ENCODE measurements at regions not wholly inside any gene's neighbourhood (a gene's known extent, or its start where the extent isn't known, plus 50 kb on each side); places are given as distances from the start of the nearest gene placed in this dataset.
"Not testable (repeated sequence)": the region's sequence is repeated elsewhere in the genome, so short reads cannot be mapped to it uniquely, and the experiment has no call there.

- intact Hi-C loops (cut with DNase I) = no loop called here
- DNase-seq (ENCODE audit: missing footprints) (no peak), ATAC-seq (no peak)
These were observed 961.3 kb upstream of the CTNND2 start for GRCh38 chr5:12865529-12865928.

- ATAC-seq = no peak
- DNase-seq (ENCODE audit: missing footprints) = no peak
- intact Hi-C loops (cut with DNase I) = no loop called here
These were observed 957.8 kb upstream of the CTNND2 start for GRCh38 chr5:12861886-12862654.

- DNase-seq (ENCODE audit: missing footprints); ATAC-seq; intact Hi-C loops (cut with DNase I): not testable (repeated sequence)
These were observed 951.9 kb upstream of the CTNND2 start for GRCh38 chr5:12856105-12856504.

- ATAC-seq = no peak
- intact Hi-C loops (cut with DNase I) = no loop called here
- DNase-seq (ENCODE audit: missing footprints) = no peak
These were observed 950.1 kb upstream of the CTNND2 start for GRCh38 chr5:12854386-12854785.

GRCh38 chr5:12851761-12852160 is 947.5 kb upstream of the CTNND2 start:
- intact Hi-C loops (cut with DNase I) = no loop called here
- no peak for DNase-seq (ENCODE audit: missing footprints)
- ATAC-seq = no peak

- intact Hi-C loops (cut with DNase I) = no loop called here
- DNase-seq (ENCODE audit: missing footprints) = no peak
- ATAC-seq = no peak
These were observed 944.5 kb upstream of the CTNND2 start for GRCh38 chr5:12848709-12849108.

GRCh38 chr5:12845549-12846159 is 941.4 kb upstream of the CTNND2 start:
- intact Hi-C loops (cut with DNase I) = no loop called here
- ATAC-seq = no peak
- no peak for DNase-seq (ENCODE audit: missing footprints)

GRCh38 chr5:12840972-12841371 is 936.7 kb upstream of the CTNND2 start:
- no peak for ATAC-seq
- intact Hi-C loops (cut with DNase I) = no loop called here
- DNase-seq (ENCODE audit: missing footprints) = no peak

- intact Hi-C loops (cut with DNase I) = no loop called here
- DNase-seq (ENCODE audit: missing footprints) (no peak), ATAC-seq (no peak)
These were observed 933.3 kb upstream of the CTNND2 start for GRCh38 chr5:12837592-12837991.

GRCh38 chr5:12825163-12825562 is 920.9 kb upstream of the CTNND2 start:
- intact Hi-C loops (cut with DNase I) = no loop called here
- ATAC-seq (no peak), DNase-seq (ENCODE audit: missing footprints) (no peak)

- intact Hi-C loops (cut with DNase I) = no loop called here
- DNase-seq (ENCODE audit: missing footprints) (no peak), ATAC-seq (no peak)
These were observed 901.0 kb upstream of the CTNND2 start for GRCh38 chr5:12805165-12805698.

- intact Hi-C loops (cut with DNase I) = no loop called here
- ATAC-seq (no peak), DNase-seq (ENCODE audit: missing footprints) (no peak)
These were observed 894.9 kb upstream of the CTNND2 start for GRCh38 chr5:12799165-12799564.

- ATAC-seq (no peak), DNase-seq (ENCODE audit: missing footprints) (no peak)
- intact Hi-C loops (cut with DNase I) = no loop called here
These were observed 891.1 kb upstream of the CTNND2 start for GRCh38 chr5:12795333-12795663.

GRCh38 chr5:12794476-12795332 is 890.5 kb upstream of the CTNND2 start:
- ATAC-seq (no peak), DNase-seq (ENCODE audit: missing footprints) (no peak)
- intact Hi-C loops (cut with DNase I) = no loop called here

- intact Hi-C loops (cut with DNase I) = no loop called here
- DNase-seq (ENCODE audit: missing footprints) = no peak
- ATAC-seq = no peak
These were observed 889.1 kb upstream of the CTNND2 start for GRCh38 chr5:12793373-12793772.

- ATAC-seq (no peak), DNase-seq (ENCODE audit: missing footprints) (no peak)
- intact Hi-C loops (cut with DNase I) = no loop called here
These were observed 876.3 kb upstream of the CTNND2 start for GRCh38 chr5:12780536-12780935.

- intact Hi-C loops (cut with DNase I) = no loop called here
- no peak for DNase-seq (ENCODE audit: missing footprints)
- ATAC-seq = no peak
These were observed 873.1 kb upstream of the CTNND2 start for GRCh38 chr5:12777342-12777741.

- no peak for DNase-seq (ENCODE audit: missing footprints)
- ATAC-seq = no peak
- intact Hi-C loops (cut with DNase I) = no loop called here
These were observed 868.0 kb upstream of the CTNND2 start for GRCh38 chr5:12772276-12772675.

- no peak for DNase-seq (ENCODE audit: missing footprints)
- no peak for ATAC-seq
- intact Hi-C loops (cut with DNase I) = no loop called here
These were observed 855.1 kb upstream of the CTNND2 start for GRCh38 chr5:12759377-12759776.

- DNase-seq (ENCODE audit: missing footprints) (no peak), ATAC-seq (no peak)
- intact Hi-C loops (cut with DNase I) = no loop called here
These were observed 852.8 kb upstream of the CTNND2 start for GRCh38 chr5:12757035-12757434.
